Liver (tissue), 3 donors: ENCODE measurements at regions not wholly inside any gene's neighbourhood (a gene's known extent, or its start where the extent isn't known, plus 50 kb on each side); places are given as distances from the start of the nearest gene placed in this dataset.

Source experiments
- ATF3 ChIP-seq: IDR thresholded peaks from 2 replicates; pipeline ENCODE4 v1.6.1; 2016; ENCODE audit warnings: antibody characterized with exemption
- GABPA ChIP-seq, 2 donors: IDR thresholded peaks in 1 of 2; conservative IDR thresholded peaks in 1 of 2; 2 replicates each; pipeline ENCODE4 v1.6.1; 2016; ENCODE audit warnings: antibody characterized with exemption in 2 of 2, mild to moderate bottlenecking in 1 of 2, moderate library complexity in 1 of 2
- HNF4A ChIP-seq, 2 donors: conservative IDR thresholded peaks; 2 replicates each; pipeline ENCODE4 v1.6.1; 2016; ENCODE audit warnings: antibody characterized with exemption in 2 of 2, mild to moderate bottlenecking in 2 of 2
- JUND ChIP-seq, 2 donors: IDR thresholded peaks; 2 replicates each; pipeline ENCODE4 v1.6.1; 2016; ENCODE audit warnings: antibody characterized with exemption in 2 of 2
- NR2F2 ChIP-seq: IDR thresholded peaks from 2 replicates; pipeline ENCODE4 v1.6.1; 2016; ENCODE audit warnings: antibody characterized with exemption
- RAD21 ChIP-seq, 2 donors: IDR thresholded peaks; 2 replicates each; pipeline ENCODE4 v1.6.1; 2016; ENCODE audit warnings: antibody characterized with exemption in 2 of 2, mild to moderate bottlenecking in 2 of 2
- REST ChIP-seq: IDR thresholded peaks from 2 replicates; pipeline ENCODE4 v1.6.1; 2016; ENCODE audit warnings: antibody characterized with exemption, mild to moderate bottlenecking
- RXRA ChIP-seq, 2 donors: IDR thresholded peaks; 2 replicates each; pipeline ENCODE4 v1.6.1; 2017 to 2018; ENCODE audit warnings: antibody characterized with exemption in 2 of 2, mild to moderate bottlenecking in 1 of 2
- SP1 ChIP-seq: IDR thresholded peaks from 2 replicates; pipeline ENCODE4 v1.6.1; 2018; ENCODE audit warnings: antibody characterized with exemption, mild to moderate bottlenecking
- TAF1 ChIP-seq: conservative IDR thresholded peaks from 2 replicates; pipeline ENCODE4 v1.6.1; 2016; ENCODE audit warnings: antibody characterized with exemption, mild to moderate bottlenecking
- YY1 ChIP-seq: IDR thresholded peaks from 2 replicates; pipeline ENCODE4 v1.6.1; 2016; ENCODE audit warnings: antibody characterized with exemption, mild to moderate bottlenecking
- ZBTB33 ChIP-seq: IDR thresholded peaks from 2 replicates; pipeline ENCODE4 v1.6.1; 2016; ENCODE audit warnings: antibody characterized with exemption
- TF ChIP-seq, protein P1 (sequence below): fragments of 150-350 bp; IDR thresholded peaks from 2 replicates; pipeline ENCODE4 v1.5.1; 2017; ENCODE audit warnings: improper control_type of control experiment, low read depth, low read length; ENCODE audit not compliant: missing input control
- TF ChIP-seq, protein P2 (sequence below): IDR thresholded peaks from 2 replicates; pipeline ENCODE4 v1.6.1; 2016; ENCODE audit warnings: antibody characterized with exemption
- donor health status: healthy.
- donor health status: healthy.

- no peak for TF ChIP-seq RAD21 (IDR thresholded peaks at IDR 0.05)
- TF ChIP-seq, protein P1, sequence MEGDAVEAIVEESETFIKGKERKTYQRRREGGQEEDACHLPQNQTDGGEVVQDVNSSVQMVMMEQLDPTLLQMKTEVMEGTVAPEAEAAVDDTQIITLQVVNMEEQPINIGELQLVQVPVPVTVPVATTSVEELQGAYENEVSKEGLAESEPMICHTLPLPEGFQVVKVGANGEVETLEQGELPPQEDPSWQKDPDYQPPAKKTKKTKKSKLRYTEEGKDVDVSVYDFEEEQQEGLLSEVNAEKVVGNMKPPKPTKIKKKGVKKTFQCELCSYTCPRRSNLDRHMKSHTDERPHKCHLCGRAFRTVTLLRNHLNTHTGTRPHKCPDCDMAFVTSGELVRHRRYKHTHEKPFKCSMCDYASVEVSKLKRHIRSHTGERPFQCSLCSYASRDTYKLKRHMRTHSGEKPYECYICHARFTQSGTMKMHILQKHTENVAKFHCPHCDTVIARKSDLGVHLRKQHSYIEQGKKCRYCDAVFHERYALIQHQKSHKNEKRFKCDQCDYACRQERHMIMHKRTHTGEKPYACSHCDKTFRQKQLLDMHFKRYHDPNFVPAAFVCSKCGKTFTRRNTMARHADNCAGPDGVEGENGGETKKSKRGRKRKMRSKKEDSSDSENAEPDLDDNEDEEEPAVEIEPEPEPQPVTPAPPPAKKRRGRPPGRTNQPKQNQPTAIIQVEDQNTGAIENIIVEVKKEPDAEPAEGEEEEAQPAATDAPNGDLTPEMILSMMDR = no peak
- no peak for TF ChIP-seq REST
- no peak for TF ChIP-seq SP1
- TF ChIP-seq GABPA (IDR thresholded peaks at IDR 0.05 in 1 of 2, conservative IDR thresholded peaks at IDR 0.05 in 1 of 2) = no peak
- no peak for TF ChIP-seq TAF1
- TF ChIP-seq YY1 = no peak
- TF ChIP-seq HNF4A (conservative IDR thresholded peaks at IDR 0.05) = no peak
- TF ChIP-seq, protein P2, sequence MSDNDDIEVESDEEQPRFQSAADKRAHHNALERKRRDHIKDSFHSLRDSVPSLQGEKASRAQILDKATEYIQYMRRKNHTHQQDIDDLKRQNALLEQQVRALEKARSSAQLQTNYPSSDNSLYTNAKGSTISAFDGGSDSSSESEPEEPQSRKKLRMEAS = no peak
- TF ChIP-seq JUND (IDR thresholded peaks at IDR 0.05) = no peak
- no peak for TF ChIP-seq NR2F2
- no peak for TF ChIP-seq RXRA (IDR thresholded peaks at IDR 0.05)
- TF ChIP-seq ATF3 = no peak
- TF ChIP-seq ZBTB33 = no peak
These were observed 247.7 kb downstream of the ENC1 start for GRCh38 chr5:74392711-74393351.
